ENCODE measurements at regions not wholly inside any gene's neighbourhood (a gene's known extent, or its start where the extent isn't known, plus 50 kb on each side); places are given as distances from the start of the nearest gene placed in this dataset.

GRCh38 chr3:72300621-72301020 is 515.7 kb upstream of the PROK2 start:
- TF ChIP-seq EZH2 (optimal IDR thresholded peaks at IDR 0.05; ENCODE audit: low read depth, low read length) (no peak), CTCF (IDR thresholded peaks at IDR 0.05; ENCODE audit: low read length) (no peak)
